Spleen (tissue), 7 donors: ENCODE measurements at regions not wholly inside any gene's neighbourhood (a gene's known extent, or its start where the extent isn't known, plus 50 kb on each side); places are given as distances from the start of the nearest gene placed in this dataset.

ENCODE experiments used
- CTCF ChIP-seq, 11 experiments: fragments of 200-600 bp in 7 of 11; fragments of 450-650 bp in 4 of 11; sonication (generic) in 4 of 11; IDR thresholded peaks in 8 of 11; conservative IDR thresholded peaks in 3 of 11; 1 replicate in 7 of 11; 2 replicates in 4 of 11; pipeline versions ENCODE4 v1.4.0 to v1.8.0; 2016 to 2021; ENCODE audit warnings: antibody characterized with exemption in 11 of 11, inconsistent platforms in 4 of 11, mild to moderate bottlenecking in 1 of 11
- POLR2A ChIP-seq, 3 donors: fragments of 450-650 bp; IDR thresholded peaks; one replicate each; pipeline ENCODE4 v1.5.1; 2017; ENCODE audit warnings: antibody characterized with exemption in 3 of 3, mild to moderate bottlenecking in 1 of 3
- POLR2AphosphoS5 ChIP-seq, 3 donors: sonication (generic); formaldehyde crosslinking; IDR thresholded peaks; one replicate each; pipeline ENCODE4 v1.5.1; 2017; ENCODE audit warnings: antibody characterized with exemption in 3 of 3
- donor health status: DM: no; HTN: no; CAD: no; lungs with moderate emphysema.
- donor health status: DM: no; HTN: no; CAD: no.
- donor health status: DM: no; HTN: no; CAD: no.

DNA sequence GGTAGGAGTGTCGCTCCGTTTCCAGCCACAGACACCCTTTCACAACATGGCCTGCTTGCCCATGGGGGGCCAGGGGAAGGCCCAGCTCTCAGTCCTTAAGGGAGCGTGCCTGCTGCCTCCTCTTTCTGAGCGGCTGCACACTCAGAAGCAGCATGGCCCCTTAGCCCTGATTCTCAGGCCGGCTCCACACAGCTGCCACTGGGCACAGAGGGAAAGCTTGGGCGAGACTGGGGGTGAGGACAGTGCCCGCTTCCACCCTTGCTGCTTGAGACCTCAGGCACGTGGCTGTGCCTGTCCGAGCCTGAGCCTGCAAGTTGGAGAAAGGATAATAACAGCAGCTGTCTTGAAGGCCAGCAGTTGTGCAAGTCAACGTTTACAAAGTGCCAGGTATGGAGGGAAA lies 416.3 kb downstream of the SHANK2 start:
- TF ChIP-seq CTCF (IDR thresholded peaks at IDR 0.05 in 8 of 11, conservative IDR thresholded peaks at IDR 0.05 in 3 of 11) (no peak), POLR2AphosphoS5 (IDR thresholded peaks at IDR 0.05) (no peak), POLR2A (IDR thresholded peaks at IDR 0.05) (no peak)
